SJCRH30 (cell line): ENCODE measurements at regions not wholly inside any gene's neighbourhood (a gene's known extent, or its start where the extent isn't known, plus 50 kb on each side); places are given as distances from the start of the nearest gene placed in this dataset.
"Not testable (repeated sequence)": the region's sequence is repeated elsewhere in the genome, so short reads cannot be mapped to it uniquely, and the experiment has no call there.

Source experiments
- DNase-seq, 2 experiments: peaks; one replicate each; pipeline ENCODE4 v3.0.0-alpha.2; 2015 to 2020
- H3K27ac ChIP-seq: fragments of 250-450 bp; sonication (Bioruptor Pico); 2 replicates; pipeline ENCODE4 v1.5.1; 2020; ENCODE audit warnings: mild to moderate bottlenecking, moderate library complexity
- H3K27me3 ChIP-seq: fragments of 250-450 bp; sonication (Bioruptor Pico); 2 replicates; pipeline ENCODE4 v1.5.1; 2020; ENCODE audit warnings: mild to moderate bottlenecking, moderate library complexity
- H3K36me3 ChIP-seq: fragments of 250-450 bp; sonication (Bioruptor Pico); 2 replicates; pipeline ENCODE4 v1.5.1; 2020; ENCODE audit warnings: mild to moderate bottlenecking, moderate library complexity
- H3K4me1 ChIP-seq: fragments of 250-450 bp; sonication (Bioruptor Pico); 2 replicates; pipeline ENCODE4 v1.5.1; 2020; ENCODE audit warnings: mild to moderate bottlenecking, moderate library complexity
- H3K4me3 ChIP-seq: fragments of 250-450 bp; sonication (Bioruptor Pico); 2 replicates; pipeline ENCODE4 v1.5.1; 2020; ENCODE audit warnings: mild to moderate bottlenecking, moderate library complexity
- H3K9me3 ChIP-seq: fragments of 250-450 bp; sonication (Bioruptor Pico); replicated peaks from 2 replicates; pipeline ENCODE4 v1.5.1; 2020; ENCODE audit warnings: mild to moderate bottlenecking, moderate library complexity

DNA sequence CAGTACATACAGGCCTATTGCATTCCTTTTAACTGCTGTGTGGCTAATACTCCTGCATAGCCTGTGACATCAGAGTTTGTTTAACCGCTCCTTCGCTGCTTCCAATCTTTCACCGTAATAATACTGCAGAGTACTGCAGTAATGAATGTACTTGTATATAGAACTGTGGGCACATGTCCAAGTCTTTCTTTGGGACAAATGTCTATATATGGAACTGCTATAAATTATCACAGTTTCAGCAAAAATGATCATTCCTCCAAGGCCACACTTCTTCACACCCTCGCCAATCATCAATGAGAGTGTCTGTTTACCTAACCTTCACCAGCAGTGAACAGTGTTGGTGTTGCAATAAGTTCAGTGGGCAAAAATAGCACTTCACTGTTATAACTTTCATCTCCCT lies 230.4 kb downstream of the SP3 start:
- DNase-seq = no peak
- no peak overlapping the region for H3K27ac ChIP-seq
- no peaks in the 10 kb centered on the region for H3K36me3 ChIP-seq
- no peaks in the 10 kb centered on the region for H3K4me1 ChIP-seq
- no peaks in the 10 kb centered on the region for H3K27me3 ChIP-seq
- no peaks in the 10 kb centered on the region for H3K9me3 ChIP-seq
- no peak overlapping the region for H3K4me3 ChIP-seq

GRCh38 chr2:173737954-173738575 lies 227.1 kb downstream of the SP3 start:
- H3K9me3 ChIP-seq, H3K4me1 ChIP-seq: not testable (repeated sequence)

DNA sequence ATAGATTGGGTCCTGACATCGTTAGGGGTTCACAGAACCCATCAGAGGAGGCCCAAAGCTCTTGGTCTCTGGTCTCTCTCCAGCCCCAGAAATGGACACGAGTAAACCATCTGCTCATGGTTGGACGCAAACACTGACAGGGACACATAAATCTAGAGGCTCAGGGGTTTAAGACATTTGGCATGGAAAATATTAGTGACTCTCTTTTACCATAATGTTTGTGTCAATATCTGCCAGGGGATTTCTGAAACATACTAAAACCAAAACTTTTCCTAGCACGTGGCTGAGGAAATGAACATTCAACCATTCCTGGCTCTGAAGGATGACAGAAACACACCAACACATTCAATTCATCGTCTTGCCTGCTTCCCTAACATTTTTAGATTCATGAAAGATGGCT lies 226.2 kb downstream of the SP3 start:
- no peak overlapping the region for H3K27ac ChIP-seq
- H3K36me3 ChIP-seq = no peaks in the 10 kb centered on the region
- no peak for DNase-seq
- H3K4me1 ChIP-seq = peaks cover 3% of the 10 kb centered on the region; the same call in 1 of the 2 replicates
- no peaks in the 10 kb centered on the region for H3K9me3 ChIP-seq
- no peak overlapping the region for H3K4me3 ChIP-seq
- no peaks in the 10 kb centered on the region for H3K27me3 ChIP-seq

More at GRCh38 chr2:173737954-173738575, 227.1 kb downstream of the SP3 start:
- not testable (repeated sequence) for DNase-seq, H3K36me3 ChIP-seq, H3K27ac ChIP-seq, H3K27me3 ChIP-seq, H3K4me3 ChIP-seq

DNA sequence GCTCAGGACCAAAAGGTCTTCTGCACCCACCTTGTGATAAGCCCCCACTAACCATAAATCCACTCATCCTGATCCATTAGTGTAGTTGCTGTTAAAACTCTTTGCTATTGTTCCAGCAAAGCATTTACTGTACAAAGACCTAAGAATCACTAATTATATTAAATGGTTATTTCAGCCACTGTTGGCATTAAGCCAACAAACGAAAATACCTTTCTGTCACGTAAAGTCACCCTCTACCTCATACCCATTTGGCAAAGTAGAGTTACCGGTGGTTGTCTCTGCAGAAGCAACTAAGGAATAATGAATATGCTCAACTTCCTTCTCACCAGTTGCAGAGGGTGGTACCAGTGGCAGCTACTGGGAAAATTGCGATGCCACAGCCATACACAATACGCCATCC lies 224.5 kb downstream of the SP3 start:
- DNase-seq = no peak
- no peaks in the 10 kb centered on the region for H3K9me3 ChIP-seq
- H3K27ac ChIP-seq = no peak overlapping the region
- peaks cover 3% of the 10 kb centered on the region; the same call in 1 of the 2 replicates for H3K4me1 ChIP-seq
- H3K4me3 ChIP-seq = no peak overlapping the region
- H3K27me3 ChIP-seq = no peaks in the 10 kb centered on the region
- no peaks in the 10 kb centered on the region for H3K36me3 ChIP-seq

DNA sequence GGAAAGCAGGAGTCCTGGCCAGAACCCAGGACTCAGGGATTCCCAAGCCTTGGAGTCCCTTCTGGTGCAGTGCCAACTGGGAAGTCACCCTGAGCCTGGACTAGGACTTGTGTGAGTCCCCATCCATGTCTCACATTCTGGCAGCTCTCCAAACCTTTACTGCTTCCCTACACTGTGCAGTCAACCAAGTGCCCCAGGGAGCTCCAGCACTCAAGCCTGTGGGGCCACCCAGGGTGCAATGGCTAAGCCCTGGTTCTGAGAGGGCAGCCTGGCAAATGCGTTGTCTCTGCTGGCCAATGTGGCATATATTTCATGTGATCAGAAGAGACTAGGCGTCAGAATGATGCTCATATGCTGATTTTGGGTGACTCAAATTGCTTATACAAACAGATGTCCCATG lies 223.4 kb downstream of the SP3 start:
- Histone ChIP-seq H3K36me3 (no peaks in the 10 kb centered on the region), H3K4me1 (peaks cover 3% of the 10 kb centered on the region; the same call in 1 of the 2 replicates), H3K27me3 (no peaks in the 10 kb centered on the region), H3K9me3 (no peaks in the 10 kb centered on the region), H3K4me3 (no peak overlapping the region), H3K27ac (no peak overlapping the region)
- DNase-seq = peak; percentile 89 to 92

GRCh38 chr2:173747035-173747434 lies 218.1 kb downstream of the SP3 start:
- peak in 1 of 2 experiments; percentile 27 for DNase-seq

DNA sequence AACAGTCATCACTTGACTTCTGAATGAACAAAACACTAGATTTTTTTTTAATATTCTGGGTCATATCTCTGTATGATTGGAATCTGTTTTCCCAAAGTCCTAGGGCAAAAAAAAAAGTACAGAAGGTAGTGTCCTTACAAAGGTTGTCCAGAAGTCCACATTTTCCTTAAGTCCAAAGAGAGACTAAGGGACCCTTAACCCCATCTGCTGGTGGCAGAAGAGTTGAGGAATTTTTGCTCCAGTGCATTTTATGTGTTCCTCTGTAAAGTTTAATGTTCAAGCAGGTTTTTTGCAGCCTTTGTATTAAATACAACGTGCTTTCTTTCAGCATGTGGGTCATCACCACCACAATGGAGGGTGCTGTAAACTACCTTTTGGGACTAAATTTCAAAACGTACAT lies 215.9 kb downstream of the SP3 start:
- H3K4me3 ChIP-seq = peak overlapping the region; percentile 42
- peak overlapping the region; percentile 34; the same call in 1 of the 2 replicates for H3K27ac ChIP-seq
- no peaks in the 10 kb centered on the region for H3K36me3 ChIP-seq
- peak; percentile 20 to 69 for DNase-seq
- peaks cover 14% of the 10 kb centered on the region for H3K4me1 ChIP-seq
- no peaks in the 10 kb centered on the region for H3K27me3 ChIP-seq
- no peaks in the 10 kb centered on the region for H3K9me3 ChIP-seq

More at GRCh38 chr2:173747035-173747434, 218.1 kb downstream of the SP3 start:
- Histone ChIP-seq H3K36me3 (no peaks in the 10 kb centered on the region), H3K9me3 (no peaks in the 10 kb centered on the region), H3K27me3 (no peaks in the 10 kb centered on the region), H3K27ac (no peak overlapping the region), H3K4me1 (peaks cover 14% of the 10 kb centered on the region), H3K4me3 (no peak overlapping the region)

DNA sequence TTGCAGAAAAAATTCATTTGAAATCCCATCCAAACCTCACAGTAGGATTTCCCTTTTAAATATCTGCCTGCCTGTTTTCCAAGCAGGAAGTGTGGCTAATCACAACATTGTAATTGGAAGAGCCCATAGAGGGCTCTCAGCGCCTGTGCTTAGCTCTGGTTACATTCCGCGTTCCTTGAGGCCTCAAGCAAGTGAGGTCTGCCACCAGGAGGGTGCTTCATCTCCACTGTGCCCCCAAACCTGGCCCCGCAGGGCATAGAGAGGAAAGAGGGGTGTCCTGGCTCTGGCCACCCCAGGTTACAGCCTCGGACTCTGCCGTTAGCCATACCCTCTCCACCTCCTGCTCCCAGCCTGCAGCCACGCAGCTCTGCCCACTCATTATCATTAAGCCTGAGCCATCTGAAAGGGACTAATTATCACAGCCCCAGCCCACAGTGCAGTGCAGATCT lies 214.8 kb downstream of the SP3 start:
- peak overlapping the region; percentile 42 for H3K4me3 ChIP-seq
- no peaks in the 10 kb centered on the region for H3K27me3 ChIP-seq
- peak overlapping the region; percentile 34 for H3K27ac ChIP-seq
- H3K9me3 ChIP-seq = no peaks in the 10 kb centered on the region
- peak; percentile 65 to 80 for DNase-seq
- H3K4me1 ChIP-seq = peaks cover 14% of the 10 kb centered on the region
- no peaks in the 10 kb centered on the region for H3K36me3 ChIP-seq

DNA sequence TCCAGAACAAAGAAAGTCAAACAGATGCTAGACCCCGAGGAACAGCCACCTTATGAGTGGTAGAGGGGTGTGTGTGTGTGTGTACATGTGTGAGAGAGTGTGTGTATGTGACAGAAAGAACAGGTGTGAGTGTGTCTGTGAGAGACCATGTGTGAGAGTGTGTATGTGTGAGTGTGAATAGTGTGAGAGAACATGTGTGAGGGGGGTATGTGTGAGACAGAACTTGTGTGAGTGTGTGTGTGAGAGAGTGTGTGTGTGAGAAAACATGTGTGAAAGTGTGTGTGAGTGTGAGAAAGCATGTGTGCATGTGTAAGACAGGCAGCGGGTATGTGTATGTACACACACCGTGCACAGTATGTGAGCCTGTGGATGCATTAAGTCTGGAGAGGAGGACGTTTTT lies 214.3 kb downstream of the SP3 start:
- Histone ChIP-seq H3K4me3 (no peak overlapping the region), H3K9me3 (no peaks in the 10 kb centered on the region), H3K27me3 (no peaks in the 10 kb centered on the region), H3K36me3 (no peaks in the 10 kb centered on the region), H3K4me1 (peaks cover 14% of the 10 kb centered on the region), H3K27ac (no peak overlapping the region)
- DNase-seq = no peak

- peaks cover 14% of the 10 kb centered on the region for H3K4me1 ChIP-seq
- no peak for DNase-seq
- H3K27ac ChIP-seq = no peak overlapping the region
- H3K9me3 ChIP-seq = no peaks in the 10 kb centered on the region
- no peak overlapping the region for H3K4me3 ChIP-seq
- no peaks in the 10 kb centered on the region for H3K36me3 ChIP-seq
- H3K27me3 ChIP-seq = no peaks in the 10 kb centered on the region
Measured at GRCh38 chr2:173751245-173751975, 213.8 kb downstream of the SP3 start.

DNA sequence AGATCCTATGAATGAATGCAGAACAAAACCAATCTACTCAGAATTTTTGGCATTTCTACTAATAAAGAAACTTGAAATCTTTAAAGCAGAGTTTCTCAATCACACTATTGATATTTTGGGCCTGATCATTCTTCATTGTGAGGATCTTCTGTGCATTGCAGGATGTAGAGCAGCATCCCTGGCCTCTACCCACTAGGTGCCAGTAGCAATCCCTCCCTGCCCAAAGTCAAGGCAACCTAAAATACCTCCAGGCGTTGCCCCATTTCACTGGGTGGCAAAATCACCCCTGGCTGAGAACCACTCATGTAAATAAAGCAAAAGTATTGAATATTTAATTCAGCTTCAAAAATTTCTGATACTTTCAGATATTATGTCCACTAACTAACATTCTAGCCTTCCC lies 213.0 kb downstream of the SP3 start:
- H3K27ac ChIP-seq = no peak overlapping the region
- DNase-seq = peak; percentile 36 to 48
- H3K4me1 ChIP-seq = peaks cover 14% of the 10 kb centered on the region
- H3K4me3 ChIP-seq = no peak overlapping the region
- H3K27me3 ChIP-seq = no peaks in the 10 kb centered on the region
- no peaks in the 10 kb centered on the region for H3K9me3 ChIP-seq
- no peaks in the 10 kb centered on the region for H3K36me3 ChIP-seq

GRCh38 chr2:173753441-173753840 lies 211.7 kb downstream of the SP3 start:
- no peak for DNase-seq
- Histone ChIP-seq H3K4me3 (no peak overlapping the region), H3K9me3 (no peaks in the 10 kb centered on the region), H3K27ac (no peak overlapping the region), H3K36me3 (no peaks in the 10 kb centered on the region), H3K4me1 (peaks cover 14% of the 10 kb centered on the region), H3K27me3 (no peaks in the 10 kb centered on the region)

DNA sequence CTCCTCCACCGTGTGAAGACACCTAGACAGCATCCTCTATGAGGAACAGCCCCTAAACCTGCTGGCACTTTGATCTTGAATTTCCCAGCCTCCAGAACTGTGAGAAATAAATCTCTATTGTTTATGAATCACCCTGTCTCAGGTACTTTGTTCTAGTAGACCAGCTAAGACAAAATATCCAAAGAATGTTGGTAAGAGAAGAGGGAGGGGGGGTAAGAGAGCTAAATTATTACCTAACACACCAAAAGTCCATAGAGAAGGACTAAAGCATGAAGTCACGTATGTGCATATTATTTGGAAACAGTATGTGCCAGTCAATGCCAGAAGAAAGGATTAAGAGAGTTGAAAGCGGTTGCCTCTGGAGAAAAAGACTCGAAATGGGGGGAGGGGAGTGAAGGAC lies 211.0 kb downstream of the SP3 start:
- peaks cover 9% of the 10 kb centered on the region for H3K4me1 ChIP-seq
- H3K9me3 ChIP-seq = no peaks in the 10 kb centered on the region
- no peak overlapping the region for H3K4me3 ChIP-seq
- no peak overlapping the region for H3K27ac ChIP-seq
- no peak for DNase-seq
- no peaks in the 10 kb centered on the region for H3K27me3 ChIP-seq
- H3K36me3 ChIP-seq = no peaks in the 10 kb centered on the region

- DNase-seq = no peak
- Histone ChIP-seq H3K4me3 (no peak overlapping the region), H3K9me3 (no peaks in the 10 kb centered on the region), H3K36me3 (no peaks in the 10 kb centered on the region), H3K4me1 (peaks cover 4% of the 10 kb centered on the region), H3K27me3 (no peaks in the 10 kb centered on the region), H3K27ac (no peak overlapping the region)
Measured at GRCh38 chr2:173754837-173755236, 210.3 kb downstream of the SP3 start.

GRCh38 chr2:173755798-173756197 lies 209.4 kb downstream of the SP3 start:
- no peaks in the 10 kb centered on the region for H3K27me3 ChIP-seq
- H3K36me3 ChIP-seq = no peaks in the 10 kb centered on the region
- no peak overlapping the region for H3K27ac ChIP-seq
- no peak overlapping the region for H3K4me3 ChIP-seq
- H3K4me1 ChIP-seq = 0 out of 2 replicates have a peak, but pooled peaks cover under 1% of the 10 kb centered on the region
- DNase-seq = no peak
- H3K9me3 ChIP-seq = no peaks in the 10 kb centered on the region
